HG02623 (cell line): ENCODE measurements at regions not wholly inside any gene's neighbourhood (a gene's known extent, or its start where the extent isn't known, plus 50 kb on each side); places are given as distances from the start of the nearest gene placed in this dataset.

Source experiments
- ATAC-seq: cut with Tn5 transposase; IDR thresholded peaks from one replicate; pipeline ENCODE4 v1.9.1; 2021; ENCODE audit warnings: moderate library complexity; ENCODE audit not compliant: unreplicated experiment

GRCh38 chr3:6521369-6522113 is 339.4 kb upstream of the GRM7 start:
- ATAC-seq = no peak

DNA sequence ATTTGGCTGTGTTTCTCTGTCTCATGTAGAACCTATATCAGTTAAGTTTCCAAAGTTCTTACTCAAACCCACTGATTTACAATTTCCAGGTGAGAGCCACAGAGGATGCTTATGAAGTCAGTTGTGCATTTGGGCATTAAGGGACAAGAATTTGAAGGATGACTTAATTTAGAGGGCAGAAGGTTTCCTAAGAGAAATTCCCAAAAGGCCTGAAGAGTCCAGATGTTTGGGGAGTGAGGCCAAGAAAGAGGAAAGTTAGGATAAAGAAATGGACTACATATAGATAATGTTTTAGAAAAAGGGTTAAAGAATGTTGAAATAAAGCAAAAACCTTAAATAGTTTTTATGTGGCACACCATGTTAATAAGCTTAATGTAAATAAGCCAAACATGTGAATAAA is 338.7 kb upstream of the GRM7 start:
- ATAC-seq = no peak

DNA sequence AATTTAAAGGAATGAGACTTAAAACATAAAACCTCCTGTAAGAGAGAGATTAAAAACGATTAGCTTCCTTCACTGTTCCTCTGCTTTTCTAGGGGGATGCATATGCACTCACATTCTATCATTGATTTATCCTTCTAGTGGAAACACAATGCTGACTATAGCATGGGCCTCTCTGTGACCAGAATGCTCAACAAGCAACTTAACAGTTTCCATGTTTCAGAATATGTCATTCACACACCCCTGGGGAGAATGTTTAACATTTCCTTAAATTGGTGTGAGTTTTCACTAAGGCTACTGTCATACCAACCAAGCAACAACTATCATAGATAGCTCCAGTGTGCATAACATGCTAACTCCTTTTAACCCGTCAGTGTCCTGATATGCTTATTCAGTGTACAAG is 337.9 kb upstream of the GRM7 start:
- ATAC-seq = no peak

GRCh38 chr3:6524479-6524878 is 336.4 kb upstream of the GRM7 start:
- no peak for ATAC-seq

- ATAC-seq = no peak
Measured at GRCh38 chr3:6526321-6526720, 334.6 kb upstream of the GRM7 start.

GRCh38 chr3:6526861-6527260 is 334.1 kb upstream of the GRM7 start:
- no peak for ATAC-seq

- no peak for ATAC-seq
Measured at GRCh38 chr3:6528951-6529350, 332.0 kb upstream of the GRM7 start.

DNA sequence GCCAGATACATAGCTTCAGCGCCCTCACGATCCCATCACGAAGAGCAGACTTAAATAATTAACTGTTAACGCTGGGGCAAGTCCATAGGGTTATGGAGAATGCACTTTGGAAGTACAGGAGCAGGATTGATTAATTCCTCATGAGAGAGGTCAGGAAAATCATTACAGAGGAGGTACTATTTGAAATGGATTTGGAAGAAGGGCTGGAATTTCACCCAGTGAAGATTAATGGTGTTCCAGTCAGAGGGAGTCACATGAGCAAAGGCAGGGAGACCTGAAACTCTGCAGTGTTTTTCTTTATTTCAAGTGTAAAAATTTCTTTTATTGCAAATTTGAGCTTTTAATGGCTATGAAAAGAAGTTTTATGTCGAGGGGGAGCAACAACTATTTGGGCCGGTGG is 329.8 kb upstream of the GRM7 start:
- ATAC-seq = no peak

DNA sequence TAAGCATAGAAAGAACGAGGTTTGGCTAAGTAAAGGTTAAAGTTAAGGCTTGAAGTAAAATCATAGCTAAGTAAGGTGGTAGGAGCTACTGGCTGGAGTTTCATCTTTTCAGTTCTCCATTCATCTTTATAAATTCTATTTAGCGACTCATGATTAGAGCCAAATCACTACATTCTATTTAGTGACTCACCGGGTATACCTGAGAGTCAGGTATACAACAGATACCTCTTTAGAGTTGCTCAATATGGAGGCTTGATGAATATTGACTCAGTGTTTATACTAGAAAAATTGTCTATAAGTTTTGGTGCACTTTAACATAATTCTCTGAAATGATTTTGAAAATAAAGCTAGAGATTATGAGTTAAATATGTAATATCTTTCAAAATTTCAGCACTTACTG is 328.8 kb upstream of the GRM7 start:
- no peak for ATAC-seq

GRCh38 chr3:6540981-6541380 is 319.9 kb upstream of the GRM7 start:
- ATAC-seq = no peak

DNA sequence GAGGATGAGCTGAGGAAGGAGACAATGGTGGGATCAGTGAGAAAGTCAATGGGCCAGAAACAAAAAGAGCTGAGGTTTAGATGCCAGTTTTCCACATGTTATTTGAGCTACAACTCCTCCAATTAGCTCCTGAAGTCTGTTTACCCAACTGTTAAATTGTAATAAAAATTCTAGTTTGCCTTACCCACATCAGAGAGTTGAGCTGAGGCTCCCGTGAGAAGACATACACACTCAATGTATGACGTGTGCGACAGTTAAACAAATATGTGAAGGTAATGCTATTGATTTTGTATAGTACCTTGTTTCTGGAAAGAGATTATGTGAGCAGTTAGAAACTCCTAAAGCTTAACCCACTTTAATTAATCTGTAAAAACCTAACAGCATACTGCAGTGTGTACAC is 318.1 kb upstream of the GRM7 start:
- no peak for ATAC-seq

- no peak for ATAC-seq
Measured at GRCh38 chr3:6549296-6549695, 311.6 kb upstream of the GRM7 start.

- no peak for ATAC-seq
Measured at GRCh38 chr3:6551165-6551564, 309.8 kb upstream of the GRM7 start.

DNA sequence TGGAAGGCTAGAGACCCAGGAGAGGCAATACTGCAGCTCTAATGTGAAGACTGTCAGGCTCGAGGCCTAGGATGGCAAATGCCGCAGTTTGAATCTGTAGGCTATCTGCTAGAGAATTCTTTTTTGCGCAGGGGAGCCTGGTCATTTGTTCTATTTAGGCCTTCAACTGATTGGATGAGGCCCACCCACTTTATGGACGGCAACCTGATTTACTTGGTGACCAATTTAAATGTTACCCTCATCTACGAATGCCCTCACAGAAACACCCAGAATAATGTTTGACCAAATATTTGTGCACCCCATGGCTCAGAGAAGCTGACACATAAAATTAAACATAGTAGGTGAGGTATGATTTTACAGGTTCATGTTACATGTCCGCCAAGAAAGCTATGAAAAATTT is 300.7 kb upstream of the GRM7 start:
- ATAC-seq = no peak

DNA sequence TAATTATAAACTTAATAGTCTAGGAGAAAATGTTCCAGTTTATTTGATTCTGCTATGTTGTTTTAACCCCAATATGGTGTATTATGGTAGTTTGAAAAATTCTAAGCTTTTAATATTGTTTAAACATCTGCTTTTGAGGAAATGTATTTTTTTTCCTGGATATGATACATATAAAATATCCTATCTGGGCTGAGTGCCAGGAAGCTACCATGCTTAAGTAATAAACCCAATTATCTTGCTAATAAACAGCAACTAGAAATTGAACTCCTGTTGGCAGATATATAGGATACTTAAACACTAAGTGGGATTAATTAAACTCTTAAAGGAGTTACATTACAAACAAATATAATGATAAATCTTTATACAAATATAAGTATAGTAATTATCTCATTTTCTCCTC is 293.7 kb upstream of the GRM7 start:
- no peak for ATAC-seq

DNA sequence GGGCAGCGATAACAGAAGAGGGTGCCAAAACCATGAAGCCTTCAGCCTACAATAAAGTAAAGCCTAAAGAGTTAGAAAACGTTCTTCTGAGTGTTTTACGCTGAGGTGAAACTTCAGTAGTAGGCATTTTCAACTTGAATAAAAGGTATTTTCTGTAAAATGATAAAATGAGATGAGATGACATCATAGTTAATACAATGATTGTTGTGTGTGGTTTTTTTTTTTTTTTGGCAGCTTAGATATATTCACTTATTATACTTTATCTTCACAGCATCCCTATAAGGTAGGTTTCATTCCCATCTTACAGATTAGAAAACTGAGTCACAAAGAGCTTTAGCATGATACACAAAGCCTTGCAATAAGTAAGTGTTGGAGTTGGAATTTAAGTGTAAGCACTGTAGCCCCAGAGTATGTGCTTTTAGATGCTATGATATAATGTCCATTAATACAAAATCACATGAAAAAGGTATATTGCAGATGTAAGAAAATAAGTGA is 291.9 kb upstream of the GRM7 start:
- ATAC-seq = no peak

GRCh38 chr3:6571448-6571847 is 289.5 kb upstream of the GRM7 start:
- no peak for ATAC-seq

GRCh38 chr3:6577584-6577983 is 283.3 kb upstream of the GRM7 start:
- no peak for ATAC-seq

DNA sequence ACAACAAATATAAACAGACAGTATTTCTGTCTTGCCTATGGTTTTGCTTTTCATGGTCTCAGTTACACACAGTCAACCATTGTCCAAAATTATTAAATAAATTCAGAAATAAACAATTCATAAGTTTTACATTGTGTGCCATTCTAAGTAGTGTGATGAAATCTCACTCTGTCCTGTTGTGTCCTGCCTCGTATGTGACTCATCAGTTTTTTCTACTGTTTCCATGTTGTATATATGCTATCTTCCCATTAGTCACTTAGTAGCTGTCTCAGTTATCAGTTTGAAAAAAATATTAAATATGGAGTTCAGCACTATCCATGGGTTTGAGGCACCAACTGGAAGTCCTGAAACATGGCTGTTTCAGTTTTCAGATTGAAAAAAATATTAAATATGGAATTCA is 282.4 kb upstream of the GRM7 start:
- no peak for ATAC-seq

DNA sequence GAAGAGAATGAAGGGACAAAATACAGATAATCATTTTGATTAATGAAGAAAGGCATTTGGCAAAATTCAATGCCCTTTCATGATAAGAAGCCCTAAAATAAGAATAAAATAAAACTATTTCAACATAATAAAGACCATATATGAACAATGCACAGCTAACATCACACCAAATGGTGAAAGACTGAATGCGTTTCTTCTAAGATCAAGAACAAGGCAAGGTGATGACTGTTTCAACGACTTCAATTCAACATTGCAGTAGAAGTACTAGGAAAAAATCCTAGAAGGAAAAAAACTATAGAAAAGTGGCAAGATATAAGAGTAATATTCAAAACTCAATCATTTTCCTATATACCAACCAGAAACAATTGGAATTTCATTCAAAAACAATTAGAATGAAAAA is 280.1 kb upstream of the GRM7 start:
- no peak for ATAC-seq

GRCh38 chr3:6585360-6585759 is 275.6 kb upstream of the GRM7 start:
- ATAC-seq = no peak

DNA sequence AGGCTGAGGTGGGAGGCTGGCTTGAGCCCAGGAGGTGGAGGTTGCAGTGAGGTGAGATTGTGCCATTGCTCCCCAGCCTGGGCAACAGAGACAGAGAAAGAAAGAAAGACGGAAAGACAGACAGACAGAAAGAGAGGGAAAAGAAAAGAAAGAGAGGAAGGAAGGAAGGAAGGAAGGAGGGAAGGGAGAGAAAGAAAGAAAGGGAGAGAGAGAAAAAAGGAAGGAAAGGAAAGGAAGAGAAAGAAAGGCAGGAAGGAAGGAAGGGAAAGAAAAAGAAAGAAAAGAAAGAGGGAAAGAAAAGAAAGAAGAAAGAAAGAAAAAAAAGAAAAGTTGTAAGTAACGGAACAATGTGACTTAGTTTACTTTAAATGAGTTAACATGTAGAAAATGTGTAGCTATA is 260.7 kb upstream of the GRM7 start:
- ATAC-seq = no peak

DNA sequence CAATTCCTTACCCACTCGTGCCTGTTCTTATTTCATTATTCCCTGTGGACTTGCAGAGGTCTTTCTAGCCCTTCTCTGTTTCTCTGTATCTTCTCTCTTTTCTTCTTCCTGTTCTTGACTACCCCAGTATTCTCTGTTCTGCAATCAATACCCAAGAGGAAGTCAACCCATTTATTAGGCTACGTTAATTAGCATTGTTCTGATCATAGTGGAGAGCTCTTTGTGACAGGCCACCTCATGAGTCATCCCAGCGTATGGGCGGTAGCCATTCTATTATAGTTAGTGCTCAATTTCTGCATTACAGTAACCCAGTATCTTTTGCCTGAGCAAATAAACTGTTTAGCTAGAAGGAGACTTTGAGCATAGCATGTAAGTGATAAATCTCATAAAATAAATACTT is 259.5 kb upstream of the GRM7 start:
- ATAC-seq = no peak
